GM12878 (cell line): ENCODE measurements at regions not wholly inside any gene's neighbourhood (a gene's known extent, or its start where the extent isn't known, plus 50 kb on each side); places are given as distances from the start of the nearest gene placed in this dataset.

Experiments used
- ATAC-seq: fragments of 200-7000 bp; cut with Tn5 transposase; 3 replicates; pipeline ENCODE4 v1.9.1; 2020; ENCODE audit warnings: mild to moderate bottlenecking, moderate library complexity
- BruUV-seq: library from RNA; stranded (reverse); fragments of 400-500 nt; replicated peaks from 2 replicates; lab custom pipeline; 2021; lab: Mats Ljungman, UMichigan
- CTCF ChIA-PET: fragments of 300-600 bp; sonication (Branson Sonifier 250); formaldehyde crosslinking; extraction: SDS; loops from one replicate; lab custom pipeline; 2021; ENCODE audit warnings: inconsistent platforms; lab: Yijun Ruan, JAX
- POLR2A ChIA-PET: fragments of 350-600 bp; formaldehyde crosslinking; extraction: SDS; loops from one replicate; lab custom pipeline; 2021; ENCODE audit warnings: inconsistent platforms; lab: Charles Lee
- RAD21 ChIA-PET: fragments of 300-600 bp; sonication (Branson Sonifier 250); formaldehyde crosslinking; loops from one replicate; lab custom pipeline; 2023; ENCODE audit warnings: antibody characterized with exemption; ENCODE audit not compliant: unreplicated experiment; lab: Charles Lee
- SMC1A ChIA-PET: fragments of 300-600 bp; sonication (Branson Sonifier 250); formaldehyde crosslinking; loops from one replicate; lab custom pipeline; 2023; ENCODE audit not compliant: unreplicated experiment, uncharacterized antibody; lab: Charles Lee
- DNase-seq: peaks from one replicate; pipeline ENCODE4 v3.0.0-alpha.2; 2011; ENCODE audit warnings: low read depth, low spot score
- FAIRE-seq: peaks from 3 replicates; lab custom pipeline; 2011; peaks lifted over from hg19 to GRCh38; lab: Jason Lieb, UNC
- H2AFZ ChIP-seq: 2 replicates; pipeline ENCODE4 v1.6.0; 2011; ENCODE audit warnings: low read depth, low read length, control low read depth; ENCODE audit not compliant: control insufficient read depth
- H3K27ac ChIP-seq: 2 replicates; pipeline ENCODE4 v1.5.1; 2011; ENCODE audit warnings: control low read depth; ENCODE audit not compliant: control insufficient read depth, insufficient read depth
- H3K27me3 ChIP-seq, 2 experiments: replicated peaks in 1 of 2; 2 replicates each; pipeline versions ENCODE4 v1.6.0 to v1.6.1; 2011; ENCODE audit warnings: low read length in 1 of 2; ENCODE audit not compliant: control insufficient read depth in 2 of 2, insufficient read depth in 2 of 2
- H3K36me3 ChIP-seq, 2 experiments: 2 replicates each; pipeline ENCODE4 v1.5.1; 2011; ENCODE audit warnings: low read length in 1 of 2; ENCODE audit not compliant: control insufficient read depth in 2 of 2, insufficient read depth in 2 of 2
- H3K4me1 ChIP-seq: 2 replicates; pipeline ENCODE4 v1.6.1; 2011; ENCODE audit warnings: mild to moderate bottlenecking, low read length, moderate library complexity, mixed read lengths; ENCODE audit not compliant: control insufficient read depth, insufficient read depth
- H3K4me2 ChIP-seq: 2 replicates; pipeline ENCODE4 v1.6.0; 2011; ENCODE audit warnings: control low read depth; ENCODE audit not compliant: control insufficient read depth, insufficient read depth
- H3K4me3 ChIP-seq: fragments of 200-600 bp; sonication (generic); 2 replicates; pipeline ENCODE4 v1.5.1; 2016
- H3K79me2 ChIP-seq: 2 replicates; pipeline ENCODE4 v1.6.0; 2011; ENCODE audit warnings: low read length; ENCODE audit not compliant: control insufficient read depth, insufficient read depth
- H3K9ac ChIP-seq: 2 replicates; pipeline ENCODE4 v1.8.0; 2011; ENCODE audit warnings: low read length, control low read depth, mixed read lengths; ENCODE audit not compliant: control insufficient read depth, insufficient read depth
- H3K9me3 ChIP-seq: replicated peaks from 3 replicates; pipeline ENCODE4 v1.5.1; 2011; ENCODE audit warnings: mild to moderate bottlenecking, low read length; ENCODE audit not compliant: control insufficient read depth, insufficient read depth
- H4K20me1 ChIP-seq: 2 replicates; pipeline ENCODE4 v1.6.0; 2011; ENCODE audit not compliant: control insufficient read depth, insufficient read depth
- BHLHE40 ChIP-seq, 2 experiments: fragments of 450-650 bp in 1 of 2; IDR thresholded peaks; 2 replicates each; pipeline ENCODE4 v1.6.1; 2011 to 2017; ENCODE audit warnings: low read depth in 2 of 2, borderline replicate concordance in 1 of 2, improper control_type of control experiment in 1 of 2, low read length in 1 of 2, mild to moderate bottlenecking in 1 of 2
- CBFB ChIP-seq: IDR thresholded peaks from 2 replicates; pipeline ENCODE4 v1.6.1; 2016; ENCODE audit warnings: antibody characterized with exemption, low read depth
- DPF2 ChIP-seq: fragments of 450-650 bp; IDR thresholded peaks from 2 replicates; pipeline ENCODE4 v1.6.1; 2017; ENCODE audit warnings: mild to moderate bottlenecking
- IKZF1 ChIP-seq: fragments of 450-650 bp; conservative IDR thresholded peaks from 2 replicates; pipeline ENCODE4 v1.6.1; 2017; ENCODE audit warnings: antibody characterized with exemption, mild to moderate bottlenecking
- JUNB ChIP-seq: IDR thresholded peaks from 2 replicates; pipeline ENCODE4 v1.6.1; 2016; ENCODE audit warnings: antibody characterized with exemption, mild to moderate bottlenecking
- KAT2A ChIP-seq: conservative IDR thresholded peaks from 2 replicates; pipeline ENCODE4 v1.6.1; 2011; ENCODE audit warnings: low read depth, low read length; ENCODE audit not compliant: control insufficient read depth
- MYC ChIP-seq: IDR thresholded peaks from 2 replicates; pipeline ENCODE4 v1.6.1; 2011; ENCODE audit warnings: mild to moderate bottlenecking, low read length, moderate library complexity, inconsistent platforms; ENCODE audit not compliant: insufficient read depth, insufficient replicate concordance, insufficient read length, severe bottlenecking
- NFYB ChIP-seq: IDR thresholded peaks from 2 replicates; pipeline ENCODE4 v1.6.1; 2011; ENCODE audit warnings: low read depth, mild to moderate bottlenecking, low read length, improper control_type of control experiment, moderate library complexity; ENCODE audit not compliant: insufficient read depth
- POU2F2 ChIP-seq: IDR thresholded peaks from 3 replicates; pipeline ENCODE4 v1.6.1; 2011; ENCODE audit warnings: low read depth, mild to moderate bottlenecking, low read length, borderline replicate concordance
- RCOR1 ChIP-seq: conservative IDR thresholded peaks from 2 replicates; pipeline ENCODE4 v1.6.1; 2012; ENCODE audit warnings: low read depth, low read length, improper control_type of control experiment
- TAF1 ChIP-seq: IDR thresholded peaks from 2 replicates; pipeline ENCODE4 v1.6.1; 2011; ENCODE audit warnings: mild to moderate bottlenecking, low read depth, low read length, borderline replicate concordance
- TCF3 ChIP-seq: IDR thresholded peaks from 2 replicates; pipeline ENCODE4 v1.6.1; 2012; ENCODE audit warnings: low read depth, mild to moderate bottlenecking, low read length, borderline replicate concordance; ENCODE audit not compliant: insufficient read depth
- ZBED1 ChIP-seq: IDR thresholded peaks from 2 replicates; pipeline ENCODE4 v1.6.1; 2016; ENCODE audit warnings: borderline replicate concordance
- ZBTB11 ChIP-seq: fragments of 450-650 bp; formaldehyde crosslinking; IDR thresholded peaks from 2 replicates; pipeline ENCODE4 v1.5.0; 2022; ENCODE audit warnings: mild to moderate bottlenecking, missing genetic modification characterization
- ZZZ3 ChIP-seq: IDR thresholded peaks from 2 replicates; pipeline ENCODE4 v1.6.1; 2011; ENCODE audit warnings: low read depth; ENCODE audit not compliant: control insufficient read depth, insufficient read length
- WGBS: methylation state at CpG from one replicate; pipeline ENCODE4 v1.1.6; 2016; ENCODE audit warnings: low lambda C conversion rate; ENCODE audit not compliant: insufficient replicate concordance, insufficient coverage; ENCODE audit errors: missing lambda C conversion rate; 5-methylcytosine and 5-hydroxymethylcytosine counted together
- in situ Hi-C: fragments of 300-500 bp; cut with MboI; formaldehyde crosslinking; loops from 9 replicates; pipeline ENCODE4 v1.14.3; 2018; ENCODE audit warnings: mixed read lengths
- intact Hi-C: fragments of 100-400 bp; cut with micrococcal nuclease; formaldehyde crosslinking; loops from one replicate; pipeline ENCODE4 v1.14.2; 2022; ENCODE audit not compliant: unreplicated experiment
- TF ChIP-seq, protein P1 (sequence below): fragments of 450-650 bp; IDR thresholded peaks from 2 replicates; pipeline ENCODE4 v1.6.1; 2017; ENCODE audit warnings: antibody characterized with exemption, mild to moderate bottlenecking, moderate library complexity
- TF ChIP-seq, protein P2 (sequence below): fragments of 450-650 bp; IDR thresholded peaks from 2 replicates; pipeline ENCODE4 v1.6.1; 2018; ENCODE audit warnings: borderline replicate concordance, mild to moderate bottlenecking; ENCODE audit not compliant: partially characterized antibody

GRCh38 chrX:16005917-16006316, 117.4 kb upstream of the GRPR start:
- no peak overlapping the region for H3K4me3 ChIP-seq
- ChIA-PET CTCF (interaction anchor here (1.7 kb wide), 1 partner anchor 34 kb away, joined by 3 read pairs; no protein-coding TSS in a partner anchor), RAD21 (no interaction called here), SMC1A (interaction anchor here (1.6 kb wide), 1 partner anchor 11 kb away, joined by 6 read pairs; no protein-coding TSS in a partner anchor), POLR2A (no interaction called here)
- no peaks in the 10 kb centered on the region for H3K36me3 ChIP-seq
- no peaks in the 10 kb centered on the region for H3K9me3 ChIP-seq
- no peak overlapping the region for H3K9ac ChIP-seq
- in situ Hi-C loops, result no loop called here
- H3K4me1 ChIP-seq, result no peaks in the 10 kb centered on the region
- ATAC-seq, result no peak
- H3K79me2 ChIP-seq, result no peaks in the 10 kb centered on the region
- WGBS, result 56% methylated on average over 2 of the region's 2 CpGs
- intact Hi-C loops, result no loop called here
- no peak overlapping the region for H2AFZ ChIP-seq
- H4K20me1 ChIP-seq, result no peaks in the 10 kb centered on the region
- no peak overlapping the region for H3K27ac ChIP-seq
- DNase-seq, result no peak
- FAIRE-seq, result no peak
- BruUV-seq, result no TSS peak
- H3K27me3 ChIP-seq, result no peaks in the 10 kb centered on the region
- no peak overlapping the region for H3K4me2 ChIP-seq
- TF ChIP-seq TCF3, result no peak
- TF ChIP-seq DPF2, result no peak
- TF ChIP-seq ZBED1, result no peak
- TF ChIP-seq TAF1, result no peak
- no peak for TF ChIP-seq RCOR1
- TF ChIP-seq JUNB, result no peak
- no peak for TF ChIP-seq IKZF1
- TF ChIP-seq ZBTB11, result no peak
- TF ChIP-seq CBFB, result no peak
- no peak for TF ChIP-seq POU2F2
- TF ChIP-seq, protein P1, sequence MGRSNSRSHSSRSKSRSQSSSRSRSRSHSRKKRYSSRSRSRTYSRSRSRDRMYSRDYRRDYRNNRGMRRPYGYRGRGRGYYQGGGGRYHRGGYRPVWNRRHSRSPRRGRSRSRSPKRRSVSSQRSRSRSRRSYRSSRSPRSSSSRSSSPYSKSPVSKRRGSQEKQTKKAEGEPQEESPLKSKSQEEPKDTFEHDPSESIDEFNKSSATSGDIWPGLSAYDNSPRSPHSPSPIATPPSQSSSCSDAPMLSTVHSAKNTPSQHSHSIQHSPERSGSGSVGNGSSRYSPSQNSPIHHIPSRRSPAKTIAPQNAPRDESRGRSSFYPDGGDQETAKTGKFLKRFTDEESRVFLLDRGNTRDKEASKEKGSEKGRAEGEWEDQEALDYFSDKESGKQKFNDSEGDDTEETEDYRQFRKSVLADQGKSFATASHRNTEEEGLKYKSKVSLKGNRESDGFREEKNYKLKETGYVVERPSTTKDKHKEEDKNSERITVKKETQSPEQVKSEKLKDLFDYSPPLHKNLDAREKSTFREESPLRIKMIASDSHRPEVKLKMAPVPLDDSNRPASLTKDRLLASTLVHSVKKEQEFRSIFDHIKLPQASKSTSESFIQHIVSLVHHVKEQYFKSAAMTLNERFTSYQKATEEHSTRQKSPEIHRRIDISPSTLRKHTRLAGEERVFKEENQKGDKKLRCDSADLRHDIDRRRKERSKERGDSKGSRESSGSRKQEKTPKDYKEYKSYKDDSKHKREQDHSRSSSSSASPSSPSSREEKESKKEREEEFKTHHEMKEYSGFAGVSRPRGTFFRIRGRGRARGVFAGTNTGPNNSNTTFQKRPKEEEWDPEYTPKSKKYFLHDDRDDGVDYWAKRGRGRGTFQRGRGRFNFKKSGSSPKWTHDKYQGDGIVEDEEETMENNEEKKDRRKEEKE, result no peak
- TF ChIP-seq MYC, result no peak
- no peak for TF ChIP-seq NFYB
- no peak for TF ChIP-seq BHLHE40 (IDR thresholded peaks at IDR 0.05; ENCODE audit: borderline replicate concordance in 1 of 2, low read depth in 2 of 2, low read length in 1 of 2)
- no peak for TF ChIP-seq KAT2A
- TF ChIP-seq ZZZ3, result no peak
- TF ChIP-seq, protein P2, sequence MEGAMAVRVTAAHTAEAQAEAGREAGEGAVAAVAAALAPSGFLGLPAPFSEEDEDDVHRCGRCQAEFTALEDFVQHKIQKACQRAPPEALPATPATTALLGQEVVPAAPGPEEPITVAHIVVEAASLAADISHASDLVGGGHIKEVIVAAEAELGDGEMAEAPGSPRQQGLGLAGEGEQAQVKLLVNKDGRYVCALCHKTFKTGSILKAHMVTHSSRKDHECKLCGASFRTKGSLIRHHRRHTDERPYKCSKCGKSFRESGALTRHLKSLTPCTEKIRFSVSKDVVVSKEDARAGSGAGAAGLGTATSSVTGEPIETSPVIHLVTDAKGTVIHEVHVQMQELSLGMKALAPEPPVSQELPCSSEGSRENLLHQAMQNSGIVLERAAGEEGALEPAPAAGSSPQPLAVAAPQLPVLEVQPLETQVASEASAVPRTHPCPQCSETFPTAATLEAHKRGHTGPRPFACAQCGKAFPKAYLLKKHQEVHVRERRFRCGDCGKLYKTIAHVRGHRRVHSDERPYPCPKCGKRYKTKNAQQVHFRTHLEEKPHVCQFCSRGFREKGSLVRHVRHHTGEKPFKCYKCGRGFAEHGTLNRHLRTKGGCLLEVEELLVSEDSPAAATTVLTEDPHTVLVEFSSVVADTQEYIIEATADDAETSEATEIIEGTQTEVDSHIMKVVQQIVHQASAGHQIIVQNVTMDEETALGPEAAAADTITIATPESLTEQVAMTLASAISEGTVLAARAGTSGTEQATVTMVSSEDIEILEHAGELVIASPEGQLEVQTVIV, result no peak
